ENCODE measurements at regions not wholly inside any gene's neighbourhood (a gene's known extent, or its start where the extent isn't known, plus 50 kb on each side); places are given as distances from the start of the nearest gene placed in this dataset.
"Not testable (repeated sequence)": the region's sequence is repeated elsewhere in the genome, so short reads cannot be mapped to it uniquely, and the experiment has no call there.

DNA sequence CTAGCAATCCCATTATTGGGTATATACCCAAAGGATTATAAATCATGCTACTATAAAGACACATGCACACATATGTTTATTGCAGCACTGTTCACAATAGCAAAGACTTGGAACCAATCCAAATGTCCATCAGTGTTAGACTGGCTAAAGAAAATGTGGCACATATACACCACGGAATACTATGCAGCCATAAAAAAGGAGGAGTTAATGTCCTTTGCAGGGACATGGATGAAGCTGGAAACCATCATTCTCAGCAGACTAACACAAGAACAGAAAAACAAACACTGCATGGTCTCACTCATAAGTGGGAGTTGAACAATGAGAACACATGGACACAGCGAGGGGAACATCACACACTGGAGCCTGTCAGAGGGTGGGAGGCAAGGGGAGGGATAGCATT is 113.4 kb upstream of the HEY2 start:
- not testable (repeated sequence) for ATAC-seq

GRCh38 chr6:125636671-125637070 is 112.8 kb upstream of the HEY2 start:
- intact Hi-C loops (cut with micrococcal nuclease): no loop called here
- no peak for ATAC-seq
- no peak for DNase-seq

More for the DNA sequence above, 113.4 kb upstream of the HEY2 start:
- DNase-seq; intact Hi-C loops (cut with micrococcal nuclease): not testable (repeated sequence)

DNA sequence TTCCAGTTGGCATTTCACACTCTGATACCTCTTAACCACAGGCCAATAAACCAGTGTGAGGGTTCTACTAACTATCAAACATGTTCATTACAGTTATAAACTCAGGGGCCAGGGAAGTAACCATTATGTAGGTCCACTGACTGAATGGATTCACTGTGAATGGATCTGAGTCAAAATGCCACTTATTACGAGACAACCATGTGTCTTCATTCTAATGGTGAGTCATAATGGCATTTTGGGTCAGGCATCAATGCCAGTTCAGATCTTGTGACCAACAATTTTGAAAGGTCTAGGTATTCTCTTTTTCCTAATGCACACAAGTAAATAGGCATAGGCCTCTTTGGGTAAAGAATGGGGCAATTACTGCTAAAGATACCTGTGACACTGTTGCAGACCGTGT is 112.2 kb upstream of the HEY2 start:
- no peak for ATAC-seq
- intact Hi-C loops (cut with micrococcal nuclease): no loop called here
- DNase-seq: no peak

GRCh38 chr6:125639466-125640020 is 109.9 kb upstream of the HEY2 start:
- ATAC-seq: peak; percentile 18
- intact Hi-C loops (cut with micrococcal nuclease): no loop called here
- DNase-seq: no peak

- DNase-seq: no peak
- no peak for ATAC-seq
- intact Hi-C loops (cut with micrococcal nuclease): no loop called here
These were observed 108.8 kb upstream of the HEY2 start for GRCh38 chr6:125640441-125641150.

- ATAC-seq; DNase-seq; intact Hi-C loops (cut with micrococcal nuclease): not testable (repeated sequence)
These were observed 105.3 kb upstream of the HEY2 start for GRCh38 chr6:125643967-125644661.

DNA sequence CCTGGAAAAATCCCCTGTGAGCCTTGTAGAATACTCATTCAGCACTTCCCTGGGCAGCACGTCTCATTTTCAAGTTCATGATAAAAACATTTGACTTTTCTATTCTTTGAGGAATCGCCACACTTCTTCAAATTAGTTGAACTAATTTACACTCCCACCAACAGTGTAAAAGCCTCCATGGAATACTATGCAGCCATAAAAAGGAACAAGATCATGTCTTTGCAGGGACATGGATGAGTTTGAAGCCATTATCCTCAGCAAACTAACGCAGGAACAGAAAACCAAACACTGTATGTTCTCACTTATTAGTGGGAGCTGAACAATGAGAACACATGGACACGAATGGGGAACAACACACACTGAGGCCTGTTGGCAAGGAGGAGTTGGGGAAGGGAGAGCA is 102.0 kb upstream of the HEY2 start:
- intact Hi-C loops (cut with micrococcal nuclease): no loop called here
- ATAC-seq: no peak

GRCh38 chr6:125653752-125654151 is 95.7 kb upstream of the HEY2 start:
- DNase-seq; intact Hi-C loops (cut with micrococcal nuclease): not testable (repeated sequence)

More for the DNA sequence above, 102.0 kb upstream of the HEY2 start:
- no peak for DNase-seq

DNA sequence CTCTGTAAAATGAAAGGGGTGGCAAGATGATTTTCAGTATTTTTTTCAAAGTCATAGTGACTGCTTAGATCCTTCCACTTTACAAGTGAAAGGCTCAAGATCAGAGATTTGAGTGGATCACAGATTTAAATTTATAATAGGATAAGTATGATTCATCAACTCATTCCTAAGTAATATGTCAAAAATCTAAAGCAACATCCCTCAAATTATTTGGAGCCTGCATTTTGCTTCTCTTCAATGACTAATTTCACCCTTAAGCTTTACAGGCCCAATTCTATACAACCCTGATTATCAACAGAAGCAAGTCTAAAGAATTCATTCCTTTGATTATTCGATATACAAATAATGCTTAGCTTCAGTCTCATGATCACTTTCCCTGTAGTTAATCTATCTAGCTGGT is 93.9 kb upstream of the HEY2 start:
- ATAC-seq (no peak), DNase-seq (no peak)
- intact Hi-C loops (cut with micrococcal nuclease): no loop called here

More at GRCh38 chr6:125653752-125654151, 95.7 kb upstream of the HEY2 start:
- ATAC-seq: not testable (repeated sequence)

GRCh38 chr6:125656287-125656870 is 93.1 kb upstream of the HEY2 start:
- ATAC-seq: no peak

GRCh38 chr6:125658136-125658535 is 91.3 kb upstream of the HEY2 start:
- intact Hi-C loops (cut with micrococcal nuclease): no loop called here
- no peak for DNase-seq

More at GRCh38 chr6:125656287-125656870, 93.1 kb upstream of the HEY2 start:
- no peak for DNase-seq
- intact Hi-C loops (cut with micrococcal nuclease): no loop called here

GRCh38 chr6:125658759-125659431 is 90.5 kb upstream of the HEY2 start:
- intact Hi-C loops (cut with micrococcal nuclease): no loop called here
- DNase-seq (peak; percentile 53), ATAC-seq (peak; percentile 89)

More at GRCh38 chr6:125658136-125658535, 91.3 kb upstream of the HEY2 start:
- ATAC-seq: no peak

- no peak for DNase-seq
- intact Hi-C loops (cut with micrococcal nuclease): no loop called here
- ATAC-seq: no peak
These were observed 89.5 kb upstream of the HEY2 start for GRCh38 chr6:125659887-125660286.

- ATAC-seq (no peak), DNase-seq (no peak)
- intact Hi-C loops (cut with micrococcal nuclease): no loop called here
These were observed 87.1 kb upstream of the HEY2 start for GRCh38 chr6:125662296-125662695.

DNA sequence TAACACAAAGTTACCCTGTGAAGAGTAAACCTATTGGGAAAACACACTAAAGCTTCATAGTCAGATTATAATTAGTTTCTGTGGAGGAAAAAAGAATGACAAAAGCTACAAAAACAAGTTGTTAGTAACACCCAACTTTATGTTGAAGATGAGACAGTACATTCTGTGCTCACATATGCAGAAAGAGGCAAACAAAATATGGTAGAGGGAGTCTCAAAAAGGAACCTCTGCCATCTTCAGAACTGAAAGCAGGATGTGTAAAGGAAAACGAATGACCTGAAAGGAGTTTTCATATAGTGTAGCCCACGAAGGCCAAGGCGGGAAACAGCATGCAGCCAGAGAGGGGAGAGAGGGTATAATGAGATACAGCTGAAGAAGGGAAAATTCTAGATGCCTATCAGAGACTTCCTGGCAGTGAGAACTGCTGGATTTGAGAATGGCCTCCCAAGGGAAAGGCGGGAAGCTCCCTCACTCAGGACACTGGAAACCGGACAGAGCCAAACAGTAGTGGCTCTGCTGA is 84.1 kb upstream of the HEY2 start:
- intact Hi-C loops (cut with micrococcal nuclease): no loop called here
- no peak for ATAC-seq
- DNase-seq: no peak

- ATAC-seq (no peak), DNase-seq (no peak)
- intact Hi-C loops (cut with micrococcal nuclease): no loop called here
These were observed 82.1 kb upstream of the HEY2 start for GRCh38 chr6:125667326-125667725.

- DNase-seq (no peak), ATAC-seq (no peak)
- intact Hi-C loops (cut with micrococcal nuclease): no loop called here
These were observed 81.4 kb upstream of the HEY2 start for GRCh38 chr6:125668071-125668470.

DNA sequence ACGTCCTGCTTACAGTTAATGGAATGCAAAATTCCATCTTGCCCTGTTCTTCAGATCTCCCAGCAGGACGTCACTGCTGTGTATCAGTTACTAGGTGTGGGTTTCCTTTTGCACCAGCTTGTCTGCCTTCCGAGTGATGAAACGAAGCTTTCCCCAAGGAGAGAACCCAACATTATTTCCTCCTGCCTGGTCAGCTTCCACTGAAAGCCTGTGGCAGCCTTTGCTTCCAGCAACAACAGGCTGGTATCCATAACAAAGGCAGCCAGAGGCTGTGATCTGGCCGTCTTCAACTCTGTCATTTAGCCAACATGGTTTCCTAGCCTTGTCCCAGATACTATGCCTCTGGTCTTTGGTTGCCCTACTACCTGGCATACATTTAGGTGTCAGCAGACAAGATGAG is 78.9 kb upstream of the HEY2 start:
- intact Hi-C loops (cut with micrococcal nuclease): no loop called here
- ATAC-seq (peak; percentile 99), DNase-seq (peak; percentile 45)

- intact Hi-C loops (cut with micrococcal nuclease): no loop called here
- ATAC-seq (no peak), DNase-seq (no peak)
These were observed 78.1 kb upstream of the HEY2 start for GRCh38 chr6:125671323-125671722.

Measured in left ventricle myocardium superior (tissue), 1 donor.